ENCODE measurements at regions not wholly inside any gene's neighbourhood (a gene's known extent, or its start where the extent isn't known, plus 50 kb on each side); places are given as distances from the start of the nearest gene placed in this dataset.

GRCh38 chr2:71853858-71854257 lies 293.8 kb downstream of the CYP26B1 start (continued):
- no peak for TF ChIP-seq MCM5 (IDR thresholded peaks at IDR 0.05; ENCODE audit: low read depth)
- TF ChIP-seq BRD9 (IDR thresholded peaks at IDR 0.05; ENCODE audit: low read depth, partially characterized antibody), result no peak
- no peak for TF ChIP-seq RNF2 (IDR thresholded peaks at IDR 0.05)
- TF ChIP-seq ELK3 (CRISPR knock-in tag; IDR thresholded peaks at IDR 0.05), result no peak
- no peak for TF ChIP-seq KLF10 (CRISPR knock-in tag; IDR thresholded peaks at IDR 0.05)
- no peak for TF ChIP-seq PCBP1 (IDR thresholded peaks at IDR 0.05; ENCODE audit: low read depth, low read length, poor library complexity, severe bottlenecking)
- TF ChIP-seq, protein P1, sequence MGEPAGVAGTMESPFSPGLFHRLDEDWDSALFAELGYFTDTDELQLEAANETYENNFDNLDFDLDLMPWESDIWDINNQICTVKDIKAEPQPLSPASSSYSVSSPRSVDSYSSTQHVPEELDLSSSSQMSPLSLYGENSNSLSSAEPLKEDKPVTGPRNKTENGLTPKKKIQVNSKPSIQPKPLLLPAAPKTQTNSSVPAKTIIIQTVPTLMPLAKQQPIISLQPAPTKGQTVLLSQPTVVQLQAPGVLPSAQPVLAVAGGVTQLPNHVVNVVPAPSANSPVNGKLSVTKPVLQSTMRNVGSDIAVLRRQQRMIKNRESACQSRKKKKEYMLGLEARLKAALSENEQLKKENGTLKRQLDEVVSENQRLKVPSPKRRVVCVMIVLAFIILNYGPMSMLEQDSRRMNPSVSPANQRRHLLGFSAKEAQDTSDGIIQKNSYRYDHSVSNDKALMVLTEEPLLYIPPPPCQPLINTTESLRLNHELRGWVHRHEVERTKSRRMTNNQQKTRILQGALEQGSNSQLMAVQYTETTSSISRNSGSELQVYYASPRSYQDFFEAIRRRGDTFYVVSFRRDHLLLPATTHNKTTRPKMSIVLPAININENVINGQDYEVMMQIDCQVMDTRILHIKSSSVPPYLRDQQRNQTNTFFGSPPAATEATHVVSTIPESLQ (CRISPR knock-in tag; IDR thresholded peaks at IDR 0.05), result no peak

- WGBS (ENCODE audit: insufficient coverage, low coverage, missing lambda C conversion rate), result 3% methylated on average over 25 of the region's 32 CpGs
- no peaks in the 10 kb centered on the region for H3K36me3 ChIP-seq (ENCODE audit: control insufficient read depth, insufficient read depth, low read length)
- peaks cover 0 to 5% of the 10 kb centered on the region in 2 experiments; a peak in 1 of 5 replicates for H3K4me1 ChIP-seq (replicated peaks in 1 of 2; ENCODE audit: control insufficient read depth in 2 of 2, insufficient read depth in 2 of 2, low read length in 2 of 2)
- no TSS peak for BruUV-seq (replicated peaks)
- ChIA-PET CTCF (ENCODE audit: low intra/inter-chr PET ratio) (interaction anchor here (0.6 kb wide), 1 partner anchor 1202 kb away, joined by 4 read pairs; no protein-coding TSS in a partner anchor), POLR2A (interaction anchor here (0.6 to 0.7 kb wide), 2 partner anchors 64 to 134 kb away, joined by 3 read pairs; no protein-coding TSS in a partner anchor)
- DNase-seq (ENCODE audit: extremely low read depth in 1 of 4, low spot score in 3 of 4) (no peak), FAIRE-seq (no peak), ATAC-seq (peak; percentile 39; the same call in 1 of the 3 replicates)
- peaks cover 14 to 41% of the 10 kb centered on the region in 2 experiments; a peak in 4 of 5 replicates for H3K27me3 ChIP-seq (ENCODE audit: control insufficient read depth in 2 of 2, insufficient read depth in 2 of 2, low read length in 2 of 2)
- no peak overlapping the region for H3K9ac ChIP-seq (ENCODE audit: insufficient read depth in 1 of 2, low read depth in 2 of 2, low read length in 2 of 2)
- H2AFZ ChIP-seq (ENCODE audit: low read depth, low read length), result no peak overlapping the region
- H4K20me1 ChIP-seq (replicated peaks; ENCODE audit: control insufficient read depth, insufficient read depth, low read length), result 0 out of 2 replicates have a peak, but pooled peaks cover 5% of the 10 kb centered on the region
- H3K4me2 ChIP-seq (ENCODE audit: insufficient read depth, low read length), result no peak overlapping the region
- H3K79me2 ChIP-seq (ENCODE audit: control insufficient read depth, insufficient read depth, low read length), result no peaks in the 10 kb centered on the region
- H3K9me1 ChIP-seq (ENCODE audit: control insufficient read depth, insufficient read depth, low read length), result no peaks in the 10 kb centered on the region
- no peaks in the 10 kb centered on the region for H3K9me3 ChIP-seq (replicated peaks; ENCODE audit: control insufficient read depth, insufficient read depth, low read depth, low read length)
- intact Hi-C loops (cut with micrococcal nuclease) (no loop called here), in situ Hi-C loops (cut with MboI) (no loop called here)
- TF ChIP-seq, protein P2, sequence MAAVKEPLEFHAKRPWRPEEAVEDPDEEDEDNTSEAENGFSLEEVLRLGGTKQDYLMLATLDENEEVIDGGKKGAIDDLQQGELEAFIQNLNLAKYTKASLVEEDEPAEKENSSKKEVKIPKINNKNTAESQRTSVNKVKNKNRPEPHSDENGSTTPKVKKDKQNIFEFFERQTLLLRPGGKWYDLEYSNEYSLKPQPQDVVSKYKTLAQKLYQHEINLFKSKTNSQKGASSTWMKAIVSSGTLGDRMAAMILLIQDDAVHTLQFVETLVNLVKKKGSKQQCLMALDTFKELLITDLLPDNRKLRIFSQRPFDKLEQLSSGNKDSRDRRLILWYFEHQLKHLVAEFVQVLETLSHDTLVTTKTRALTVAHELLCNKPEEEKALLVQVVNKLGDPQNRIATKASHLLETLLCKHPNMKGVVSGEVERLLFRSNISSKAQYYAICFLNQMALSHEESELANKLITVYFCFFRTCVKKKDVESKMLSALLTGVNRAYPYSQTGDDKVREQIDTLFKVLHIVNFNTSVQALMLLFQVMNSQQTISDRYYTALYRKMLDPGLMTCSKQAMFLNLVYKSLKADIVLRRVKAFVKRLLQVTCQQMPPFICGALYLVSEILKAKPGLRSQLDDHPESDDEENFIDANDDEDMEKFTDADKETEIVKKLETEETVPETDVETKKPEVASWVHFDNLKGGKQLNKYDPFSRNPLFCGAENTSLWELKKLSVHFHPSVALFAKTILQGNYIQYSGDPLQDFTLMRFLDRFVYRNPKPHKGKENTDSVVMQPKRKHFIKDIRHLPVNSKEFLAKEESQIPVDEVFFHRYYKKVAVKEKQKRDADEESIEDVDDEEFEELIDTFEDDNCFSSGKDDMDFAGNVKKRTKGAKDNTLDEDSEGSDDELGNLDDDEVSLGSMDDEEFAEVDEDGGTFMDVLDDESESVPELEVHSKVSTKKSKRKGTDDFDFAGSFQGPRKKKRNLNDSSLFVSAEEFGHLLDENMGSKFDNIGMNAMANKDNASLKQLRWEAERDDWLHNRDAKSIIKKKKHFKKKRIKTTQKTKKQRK (IDR thresholded peaks at IDR 0.05; ENCODE audit: borderline replicate concordance, low read depth, low read length), result no peak
- TF ChIP-seq ZBED1 (IDR thresholded peaks at IDR 0.05) (no peak), BACH1 (tag; IDR thresholded peaks at IDR 0.05) (no peak), YBX1 (IDR thresholded peaks at IDR 0.05) (no peak), MCM5 (IDR thresholded peaks at IDR 0.05; ENCODE audit: low read depth) (no peak)
- H3K27ac ChIP-seq (ENCODE audit: extremely low read depth, low read depth, low read length), result no peak overlapping the region
- H3K4me3 ChIP-seq, result no peak overlapping the region
Observed at GRCh38 chr2:71852141-71852711, 295.4 kb downstream of the CYP26B1 start.

Data from K562 (cell line).